GM21381 (cell line): ENCODE measurements at regions not wholly inside any gene's neighbourhood (a gene's known extent, or its start where the extent isn't known, plus 50 kb on each side); places are given as distances from the start of the nearest gene placed in this dataset.
A peak's percentile ranks its signal among the peaks of the same experiment; 100 is the strongest.
"Not testable (repeated sequence)": the region's sequence is repeated elsewhere in the genome, so short reads cannot be mapped to it uniquely, and the experiment has no call there.

ENCODE experiments used
- ATAC-seq: cut with Tn5 transposase; IDR thresholded peaks from one replicate; pipeline ENCODE4 v1.9.1; 2021; ENCODE audit warnings: mild to moderate bottlenecking, moderate library complexity; ENCODE audit not compliant: unreplicated experiment

DNA sequence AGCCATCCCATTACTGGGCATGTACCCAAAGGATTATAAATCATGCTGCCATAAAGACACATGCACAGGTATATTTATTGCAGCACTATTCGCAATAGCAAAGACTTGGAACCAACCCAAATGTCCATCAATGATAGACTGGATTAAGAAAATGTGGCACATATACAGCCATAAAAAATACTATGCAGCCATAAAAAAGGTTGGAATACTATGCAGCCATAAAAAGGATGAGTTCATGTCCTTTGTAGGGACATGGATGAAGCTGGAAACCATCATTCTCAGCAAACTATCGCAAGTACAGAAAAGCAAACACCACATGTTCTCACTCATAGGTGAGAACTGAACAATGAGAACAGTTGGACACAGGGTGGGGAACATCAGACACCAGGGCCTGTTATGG is 151.5 kb downstream of the PLK2 start:
- ATAC-seq: not testable (repeated sequence)

DNA sequence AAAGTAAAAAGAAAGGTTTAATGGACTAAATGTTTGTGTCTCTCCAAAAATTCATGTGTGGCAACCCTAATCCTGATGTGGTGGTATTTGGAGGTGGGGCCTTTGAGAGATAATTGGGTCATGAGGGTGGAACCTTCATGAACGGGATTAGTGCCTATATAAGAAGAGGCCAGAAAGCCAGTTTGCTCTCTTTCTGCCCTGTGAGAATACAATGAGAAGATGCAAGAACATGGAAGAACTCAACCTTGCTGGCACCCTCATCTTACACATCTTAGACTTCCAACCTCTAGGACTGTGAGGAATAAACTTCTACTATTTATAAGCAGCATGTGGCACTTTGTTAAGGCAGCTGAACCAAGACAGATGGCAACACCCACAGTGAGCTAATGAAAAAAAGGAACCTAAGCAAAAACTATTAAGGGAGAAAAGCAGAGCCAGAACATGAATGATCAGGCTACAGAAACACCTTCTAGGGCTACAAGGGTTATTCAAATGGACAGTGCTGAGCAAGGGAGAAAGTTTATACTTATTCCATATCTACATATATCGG is 159.5 kb downstream of the PLK2 start:
- no peak for ATAC-seq

- ATAC-seq: no peak
Measured at GRCh38 chr5:58299256-58299655, 160.6 kb downstream of the PLK2 start.

DNA sequence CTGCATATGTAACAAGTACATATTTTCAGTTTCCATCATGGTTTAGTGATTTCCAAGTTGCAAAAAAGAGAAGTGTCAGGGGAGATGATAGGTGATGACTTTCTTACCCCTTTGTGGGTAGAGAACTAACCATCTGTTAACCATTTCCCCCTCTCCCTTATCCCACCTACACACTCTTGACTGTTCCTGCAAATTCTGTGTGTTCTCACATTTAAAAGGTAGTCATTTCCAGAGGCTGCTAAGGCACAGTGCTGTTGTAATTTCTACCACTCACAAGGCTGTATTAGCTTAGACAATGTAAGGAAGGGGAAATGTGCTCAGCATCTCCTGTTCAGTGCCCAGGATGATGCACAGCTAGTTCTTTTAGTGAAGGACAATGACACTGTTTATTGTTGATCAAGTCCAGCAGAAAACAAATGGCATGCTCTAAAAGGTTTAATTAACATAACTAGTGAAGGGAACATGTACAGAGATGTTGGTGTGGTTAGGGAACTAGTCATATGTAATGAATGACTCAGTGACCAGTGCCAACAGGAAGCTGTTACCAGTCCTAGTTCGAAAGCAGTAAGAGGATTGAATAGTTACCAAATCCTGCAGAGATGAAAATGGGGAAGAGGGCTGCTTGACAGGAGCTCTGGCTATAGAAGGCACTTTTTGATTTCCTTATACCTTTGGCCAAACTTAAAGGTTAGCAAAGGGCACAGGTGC is 165.1 kb downstream of the PLK2 start:
- peak; percentile 94 for ATAC-seq

GRCh38 chr5:58288275-58288674 is 171.6 kb downstream of the PLK2 start:
- not testable (repeated sequence) for ATAC-seq

GRCh38 chr5:58286741-58287140 is 173.1 kb downstream of the PLK2 start:
- ATAC-seq: no peak

DNA sequence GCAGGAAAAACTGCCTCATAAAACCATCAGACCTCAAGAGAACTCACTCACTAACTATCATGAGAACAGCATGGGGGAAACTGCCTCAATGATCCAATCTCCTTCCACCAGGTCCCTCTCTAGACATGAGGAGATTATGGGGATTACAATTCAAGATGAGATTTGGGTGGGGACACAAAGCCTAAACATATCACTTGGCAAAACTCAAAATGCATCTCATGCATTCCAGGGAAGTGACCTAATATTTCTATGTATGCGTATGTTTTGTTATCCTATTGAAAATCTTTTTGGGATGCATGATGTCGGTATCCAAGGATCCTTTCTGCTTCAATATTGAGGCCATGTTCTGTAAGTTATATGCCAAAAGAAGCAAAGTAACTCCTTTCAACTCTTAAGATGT is 174.0 kb downstream of the PLK2 start:
- no peak for ATAC-seq

DNA sequence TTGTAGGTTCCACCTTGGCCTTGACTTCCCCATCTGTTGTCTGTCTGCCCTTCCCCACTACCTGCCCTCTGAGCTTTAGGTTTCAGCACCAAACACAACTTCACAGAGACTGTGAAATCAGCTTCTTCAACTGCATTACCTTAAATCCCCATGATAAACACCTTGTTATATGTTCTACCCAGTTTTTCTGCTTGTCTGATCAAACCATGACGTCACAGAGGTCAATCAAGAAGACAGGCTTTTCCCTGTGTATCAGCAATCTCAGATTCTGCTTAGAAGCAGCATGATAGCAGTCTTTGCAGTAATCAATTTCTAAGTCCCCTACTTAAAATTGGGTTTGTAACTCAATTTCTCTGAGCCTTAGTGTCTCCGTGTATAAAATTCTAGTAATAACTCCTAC is 175.0 kb downstream of the PLK2 start:
- ATAC-seq: no peak

DNA sequence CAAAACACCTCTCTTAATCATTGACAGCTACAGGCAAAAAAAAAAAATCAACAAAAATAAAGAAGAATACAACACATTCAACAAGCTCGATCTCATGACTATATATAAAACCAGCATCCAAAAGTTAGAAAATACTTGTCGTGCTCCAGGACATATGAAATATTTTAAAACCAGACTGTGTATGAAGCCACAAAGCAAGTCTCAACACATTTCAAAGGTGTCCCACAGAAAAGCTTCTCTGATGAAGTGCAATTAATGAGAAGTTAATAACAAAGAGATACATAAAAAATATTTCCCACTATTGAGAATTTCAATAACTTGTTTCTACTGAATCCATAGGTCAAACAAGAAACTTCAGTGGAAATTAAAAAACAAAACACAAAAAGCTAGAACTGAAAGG is 178.7 kb downstream of the PLK2 start:
- ATAC-seq: no peak

DNA sequence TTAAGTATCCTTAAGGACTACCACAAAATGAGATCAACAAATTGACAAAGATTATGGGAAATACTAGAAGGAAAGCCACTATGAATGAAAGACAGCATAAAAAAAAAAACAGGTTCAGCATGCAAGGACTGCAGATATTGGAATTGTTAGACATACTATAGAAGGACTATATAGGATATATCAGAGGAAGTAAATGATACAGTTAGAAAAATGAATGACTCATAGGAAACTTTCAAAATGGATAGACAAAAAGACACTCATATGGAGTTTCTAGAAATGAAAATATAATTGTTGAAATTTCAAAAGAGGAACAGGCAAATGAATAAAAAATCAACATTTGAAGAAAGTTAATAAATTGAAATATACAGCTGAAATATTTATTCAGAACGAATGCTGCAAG is 180.6 kb downstream of the PLK2 start:
- no peak for ATAC-seq

DNA sequence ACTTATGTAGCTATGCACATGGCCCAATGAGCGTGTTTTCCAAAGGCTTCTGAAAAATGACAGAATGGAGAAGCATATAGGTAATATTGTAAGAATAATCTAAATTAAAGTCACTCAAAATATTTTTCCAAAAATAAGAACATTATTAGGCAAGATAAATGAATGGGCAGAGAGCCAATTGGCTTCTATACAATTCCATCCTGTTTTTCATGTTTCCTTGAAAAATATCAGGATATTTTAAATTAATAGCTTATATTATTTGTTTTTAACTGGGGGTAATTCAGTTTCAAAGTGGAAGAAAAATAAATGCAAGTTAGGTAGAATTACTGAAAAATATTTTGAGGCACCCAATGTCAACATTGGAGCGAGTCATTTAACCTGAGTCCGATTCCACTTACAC is 183.5 kb downstream of the PLK2 start:
- ATAC-seq: no peak

- ATAC-seq: no peak
Measured at GRCh38 chr5:58275516-58275915, 184.4 kb downstream of the PLK2 start.

GRCh38 chr5:58274191-58274590 is 185.7 kb downstream of the PLK2 start:
- no peak for ATAC-seq

DNA sequence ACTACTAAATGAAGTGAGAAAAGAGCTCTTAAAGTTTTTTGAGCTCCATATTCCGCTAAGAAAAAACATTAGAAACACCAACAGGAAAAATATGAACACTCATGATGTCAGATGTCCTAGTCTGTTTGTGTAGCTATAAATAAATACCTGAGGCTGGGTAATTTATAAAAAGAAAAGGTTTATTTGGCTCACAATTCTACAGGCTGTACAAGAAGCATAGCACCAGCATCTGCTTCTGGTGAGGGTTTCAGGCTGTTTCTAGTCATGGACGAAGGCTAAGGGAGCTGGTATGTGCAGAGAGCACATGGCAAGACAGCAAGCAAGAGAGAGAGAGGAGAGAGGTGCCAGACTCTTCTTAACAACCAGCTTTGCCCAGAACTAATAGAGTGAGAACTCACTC is 186.2 kb downstream of the PLK2 start:
- ATAC-seq: no peak

- ATAC-seq: no peak
Measured at GRCh38 chr5:58268268-58268667, 191.6 kb downstream of the PLK2 start.

- no peak for ATAC-seq
Measured at GRCh38 chr5:58266402-58266801, 193.5 kb downstream of the PLK2 start.

DNA sequence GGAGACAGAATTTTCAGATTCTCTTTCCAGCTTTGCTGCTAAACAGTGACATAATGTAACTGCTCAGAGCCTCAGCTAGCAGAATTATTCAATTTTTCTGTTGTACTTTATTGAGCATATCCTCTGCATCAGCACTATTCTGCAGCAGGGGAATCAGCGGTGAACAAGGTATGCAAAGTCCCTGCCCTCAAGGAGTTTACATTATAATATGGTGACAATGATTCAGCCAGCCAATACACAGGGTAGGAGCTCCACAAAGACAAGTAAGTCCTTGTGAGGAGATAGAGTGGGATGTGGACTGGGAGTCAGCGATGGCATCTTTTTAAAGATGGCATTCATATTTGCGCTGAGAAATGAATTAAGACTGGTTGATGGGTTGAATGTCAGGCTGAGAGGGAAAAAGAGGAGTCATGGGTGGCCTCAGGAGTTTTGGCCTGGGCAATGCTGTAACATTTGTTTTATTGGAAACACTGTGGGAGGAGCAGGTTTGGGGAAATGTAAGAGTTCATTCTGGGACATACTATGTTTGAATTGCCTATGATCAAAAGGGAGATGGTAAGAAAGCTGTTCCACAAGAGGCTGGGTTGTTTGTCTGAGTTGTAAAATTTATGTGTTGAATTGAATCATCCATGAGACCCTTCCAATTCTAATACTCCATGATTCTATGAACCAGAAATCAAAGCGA is 194.5 kb downstream of the PLK2 start:
- ATAC-seq: no peak

DNA sequence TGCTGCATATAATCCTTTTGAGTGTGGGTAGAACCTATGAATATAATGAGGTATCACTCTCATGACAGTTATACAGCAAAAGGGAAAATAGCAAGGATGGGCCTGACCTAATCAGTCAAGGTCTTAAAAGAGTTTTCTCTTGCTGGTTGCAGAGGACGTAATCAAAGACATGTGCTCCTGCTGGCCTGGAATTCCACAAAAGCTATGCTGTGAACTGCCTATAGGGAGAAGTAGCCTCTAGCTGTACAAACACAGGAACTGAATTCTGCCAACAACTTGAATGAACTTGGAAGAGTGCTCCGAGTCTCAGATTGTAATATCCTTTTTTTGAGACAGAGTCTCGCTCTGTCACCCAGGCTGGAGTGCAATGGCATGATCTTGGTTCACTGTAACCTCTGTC is 195.6 kb downstream of the PLK2 start:
- ATAC-seq: no peak

DNA sequence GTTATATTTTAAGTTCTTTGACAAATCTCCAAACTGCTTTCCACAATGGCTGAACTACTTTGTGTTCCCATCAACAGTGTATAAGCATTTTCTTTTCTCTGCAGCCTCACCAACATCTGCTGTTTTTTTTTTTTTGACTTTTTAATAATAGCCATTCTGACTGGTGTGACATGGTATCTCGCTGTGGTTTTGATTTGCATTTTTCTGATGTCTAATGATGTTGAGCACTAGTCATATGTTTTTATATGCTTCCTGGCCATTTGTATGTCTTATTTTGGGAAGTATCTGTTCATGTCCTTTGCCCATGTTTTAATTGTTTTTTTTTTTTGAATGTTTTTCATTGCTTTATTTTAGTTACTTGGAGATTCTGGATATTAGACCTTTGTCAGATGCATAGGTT is 196.6 kb downstream of the PLK2 start:
- no peak for ATAC-seq

DNA sequence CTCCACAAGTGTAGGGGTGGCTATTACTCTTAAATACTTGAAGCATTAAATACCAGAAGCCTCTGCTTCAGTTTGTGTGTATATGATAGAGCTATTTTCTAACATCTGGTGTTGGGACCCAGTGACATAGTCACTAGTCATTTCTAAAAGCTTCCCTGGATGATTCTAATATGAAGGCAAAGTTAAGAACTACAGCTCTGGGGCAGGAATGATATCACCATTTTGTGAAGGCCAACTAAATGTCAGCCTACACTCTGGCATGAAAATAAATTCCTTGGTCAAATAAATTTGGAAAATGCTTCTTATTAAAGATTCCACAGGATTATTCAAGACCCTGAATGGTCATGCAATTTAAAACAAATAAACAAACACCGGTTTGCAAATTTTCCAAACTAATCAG is 197.7 kb downstream of the PLK2 start:
- no peak for ATAC-seq

GRCh38 chr5:58261605-58262004 is 198.3 kb downstream of the PLK2 start:
- no peak for ATAC-seq

- no peak for ATAC-seq
Measured at GRCh38 chr5:58260243-58260642, 199.6 kb downstream of the PLK2 start.
